Peyer's patch (tissue), 4 donors: ENCODE measurements at regions not wholly inside any gene's neighbourhood (a gene's known extent, or its start where the extent isn't known, plus 50 kb on each side); places are given as distances from the start of the nearest gene placed in this dataset.

Source experiments
- CTCF ChIP-seq, 6 experiments: fragments of 450-650 bp in 4 of 6; fragments of 200-600 bp in 2 of 6; sonication (generic) in 1 of 6; IDR thresholded peaks; one replicate each; pipeline ENCODE4 v1.5.1; 2017 to 2019; ENCODE audit warnings: antibody characterized with exemption in 6 of 6, mild to moderate bottlenecking in 3 of 6, moderate library complexity in 1 of 6
- POLR2A ChIP-seq, 2 donors: fragments of 450-650 bp; IDR thresholded peaks; one replicate each; pipeline ENCODE4 v1.5.1; 2017; ENCODE audit warnings: antibody characterized with exemption in 2 of 2, mild to moderate bottlenecking in 2 of 2, moderate library complexity in 2 of 2

GRCh38 chr11:36976741-36977140 is 378.7 kb upstream of the RAG2 start:
- no peak for TF ChIP-seq CTCF (IDR thresholded peaks at IDR 0.05)
- no peak for TF ChIP-seq POLR2A (IDR thresholded peaks at IDR 0.05)
